ENCODE measurements at regions not wholly inside any gene's neighbourhood (a gene's known extent, or its start where the extent isn't known, plus 50 kb on each side); places are given as distances from the start of the nearest gene placed in this dataset.

DNA sequence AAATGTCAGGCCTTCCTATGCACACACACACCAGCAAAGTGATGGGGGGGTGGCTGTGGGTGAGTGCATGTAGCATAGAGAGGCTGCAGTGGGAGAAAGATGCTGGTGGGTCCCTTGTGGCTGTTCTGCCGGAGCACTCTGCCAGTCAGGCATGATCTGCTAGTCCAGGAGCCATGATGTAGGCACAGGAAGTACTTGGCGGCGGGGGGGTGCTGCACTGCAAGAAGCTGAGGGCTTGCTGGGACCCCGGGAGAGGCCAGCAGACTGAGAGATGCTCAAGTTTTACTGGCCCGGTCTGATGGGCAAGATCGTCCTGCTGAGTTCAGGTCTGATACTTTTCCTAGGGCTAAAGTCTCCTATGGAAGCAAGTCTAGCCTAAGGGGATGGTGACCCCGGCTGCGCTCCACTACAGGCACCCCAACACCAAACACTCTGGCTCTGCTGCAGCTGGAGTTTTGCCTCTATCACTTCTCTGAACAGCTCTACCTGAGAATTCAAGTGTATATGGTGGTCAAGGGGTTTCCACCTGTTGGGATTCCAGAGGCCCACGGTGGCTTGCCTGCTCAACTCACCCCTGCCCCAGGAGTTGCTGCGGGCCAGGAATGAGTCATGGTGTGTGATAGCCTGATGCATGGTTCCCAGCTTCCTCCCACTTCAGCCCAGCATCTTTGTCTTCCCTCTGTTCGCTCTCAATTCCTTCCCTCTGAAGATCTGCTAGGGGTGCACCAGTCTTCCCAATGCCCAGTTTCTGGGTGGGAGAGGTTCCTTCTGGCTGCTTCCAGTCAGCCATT, 971.8 kb upstream of the ADGRB3 start:
- Histone ChIP-seq H3K4me3 (no peak overlapping the region), H3K27ac (replicated peaks) (no peak overlapping the region), H3K36me3 (no peaks in the 10 kb centered on the region), H3K9me3 (replicated peaks) (peaks cover 17% of the 10 kb centered on the region), H3K4me1 (no peaks in the 10 kb centered on the region), H3K27me3 (ENCODE audit: low read depth) (no peaks in the 10 kb centered on the region)
- TF ChIP-seq, protein P1, sequence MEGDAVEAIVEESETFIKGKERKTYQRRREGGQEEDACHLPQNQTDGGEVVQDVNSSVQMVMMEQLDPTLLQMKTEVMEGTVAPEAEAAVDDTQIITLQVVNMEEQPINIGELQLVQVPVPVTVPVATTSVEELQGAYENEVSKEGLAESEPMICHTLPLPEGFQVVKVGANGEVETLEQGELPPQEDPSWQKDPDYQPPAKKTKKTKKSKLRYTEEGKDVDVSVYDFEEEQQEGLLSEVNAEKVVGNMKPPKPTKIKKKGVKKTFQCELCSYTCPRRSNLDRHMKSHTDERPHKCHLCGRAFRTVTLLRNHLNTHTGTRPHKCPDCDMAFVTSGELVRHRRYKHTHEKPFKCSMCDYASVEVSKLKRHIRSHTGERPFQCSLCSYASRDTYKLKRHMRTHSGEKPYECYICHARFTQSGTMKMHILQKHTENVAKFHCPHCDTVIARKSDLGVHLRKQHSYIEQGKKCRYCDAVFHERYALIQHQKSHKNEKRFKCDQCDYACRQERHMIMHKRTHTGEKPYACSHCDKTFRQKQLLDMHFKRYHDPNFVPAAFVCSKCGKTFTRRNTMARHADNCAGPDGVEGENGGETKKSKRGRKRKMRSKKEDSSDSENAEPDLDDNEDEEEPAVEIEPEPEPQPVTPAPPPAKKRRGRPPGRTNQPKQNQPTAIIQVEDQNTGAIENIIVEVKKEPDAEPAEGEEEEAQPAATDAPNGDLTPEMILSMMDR (IDR thresholded peaks at IDR 0.05; ENCODE audit: borderline replicate concordance): no peak
- DNase-seq: no peak
- intact Hi-C loops (cut with micrococcal nuclease): no loop called here

DNA sequence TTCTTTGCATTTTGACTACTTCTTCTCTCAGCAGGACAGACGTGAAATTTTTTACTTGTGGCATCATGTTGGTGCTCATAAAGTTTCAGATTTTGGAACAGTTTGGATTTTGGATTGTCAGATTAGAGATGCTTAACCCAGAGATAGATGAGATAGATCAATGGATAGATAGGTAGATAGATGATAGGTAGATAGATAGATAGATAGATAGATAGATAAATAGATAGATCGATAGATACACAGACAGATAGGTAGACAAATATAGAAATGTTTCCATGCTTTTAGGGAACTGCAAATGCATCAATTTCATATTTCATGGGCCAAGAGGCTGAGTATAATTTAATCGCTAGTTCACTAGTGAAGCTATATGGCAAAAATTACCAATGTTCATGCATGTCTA, 981.5 kb upstream of the ADGRB3 start:
- DNase-seq: no peak
- Histone ChIP-seq H3K36me3 (no peaks in the 10 kb centered on the region), H3K9me3 (replicated peaks) (no peaks in the 10 kb centered on the region), H3K27ac (replicated peaks) (no peak overlapping the region), H3K27me3 (ENCODE audit: low read depth) (no peaks in the 10 kb centered on the region), H3K4me1 (no peaks in the 10 kb centered on the region), H3K4me3 (no peak overlapping the region)
- intact Hi-C loops (cut with micrococcal nuclease): no loop called here
- TF ChIP-seq, protein P1 (IDR thresholded peaks at IDR 0.05; ENCODE audit: borderline replicate concordance): no peak

DNA sequence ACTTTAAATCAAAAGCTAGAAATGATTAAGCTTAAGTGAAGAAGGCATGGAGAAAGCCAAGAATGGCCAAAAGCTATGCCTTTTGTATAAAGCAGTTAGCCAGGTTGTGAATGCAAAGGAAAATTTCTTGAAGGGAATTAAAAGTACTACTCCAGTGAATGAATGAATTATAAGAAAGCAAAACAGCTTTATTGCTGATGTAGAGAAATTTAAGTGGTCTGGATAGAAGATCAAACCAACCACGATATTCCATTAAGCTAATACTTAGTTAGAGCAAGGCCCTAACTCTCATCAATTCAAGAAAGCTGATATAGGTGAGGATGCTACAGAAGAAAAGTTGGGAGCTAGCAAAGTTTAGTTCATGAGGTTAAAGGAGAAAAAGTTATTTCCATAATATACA, 988.5 kb upstream of the ADGRB3 start:
- Histone ChIP-seq H3K4me3 (no peak overlapping the region), H3K36me3 (no peaks in the 10 kb centered on the region), H3K4me1 (no peaks in the 10 kb centered on the region), H3K27me3 (ENCODE audit: low read depth) (no peaks in the 10 kb centered on the region), H3K27ac (replicated peaks) (no peak overlapping the region), H3K9me3 (replicated peaks) (no peaks in the 10 kb centered on the region)
- DNase-seq: no peak
- intact Hi-C loops (cut with micrococcal nuclease): no loop called here
- TF ChIP-seq, protein P1 (IDR thresholded peaks at IDR 0.05; ENCODE audit: borderline replicate concordance): no peak

DNA sequence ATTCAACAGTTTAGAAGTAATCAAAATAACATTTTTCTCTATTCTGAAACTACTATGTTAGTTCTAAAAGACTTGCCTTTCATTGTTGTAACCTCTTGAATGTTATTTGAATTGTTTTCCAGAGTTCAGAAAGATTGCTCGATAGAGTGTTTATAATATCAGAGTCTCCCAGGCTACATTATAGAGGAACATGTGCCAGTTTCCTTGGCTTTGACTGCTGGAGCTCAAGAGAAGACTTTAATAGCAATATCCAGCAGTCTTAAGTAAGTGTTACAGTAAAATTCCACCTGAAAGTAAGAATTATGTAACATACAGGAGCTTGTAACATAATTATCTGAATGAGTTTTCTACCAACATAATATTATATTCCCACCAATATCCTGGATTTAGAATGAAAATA, 991.8 kb upstream of the ADGRB3 start:
- TF ChIP-seq, protein P1 (IDR thresholded peaks at IDR 0.05; ENCODE audit: borderline replicate concordance): no peak
- Histone ChIP-seq H3K9me3 (replicated peaks) (no peaks in the 10 kb centered on the region), H3K4me1 (no peaks in the 10 kb centered on the region), H3K27me3 (ENCODE audit: low read depth) (no peaks in the 10 kb centered on the region), H3K4me3 (no peak overlapping the region), H3K27ac (replicated peaks) (no peak overlapping the region), H3K36me3 (no peaks in the 10 kb centered on the region)
- intact Hi-C loops (cut with micrococcal nuclease): no loop called here
- DNase-seq: no peak

DNA sequence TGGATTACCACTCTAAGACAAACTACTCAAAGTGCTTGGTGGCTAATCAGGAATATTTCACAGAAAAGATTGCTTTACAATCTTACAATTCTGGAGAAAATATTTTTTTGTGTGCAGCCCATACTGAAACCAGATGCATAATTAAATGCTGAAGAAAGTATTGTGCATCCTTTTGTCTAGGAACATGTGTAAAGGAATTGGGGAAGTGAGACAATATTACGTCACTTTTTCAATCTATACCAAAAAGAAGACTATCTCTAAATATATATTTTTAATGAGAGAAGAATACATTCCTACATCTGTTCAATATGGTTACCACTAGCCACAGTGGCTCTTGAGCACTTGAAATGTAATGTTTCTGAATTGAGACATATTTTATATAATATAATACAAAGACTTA, 992.5 kb upstream of the ADGRB3 start:
- Histone ChIP-seq H3K27me3 (ENCODE audit: low read depth) (no peaks in the 10 kb centered on the region), H3K9me3 (replicated peaks) (no peaks in the 10 kb centered on the region), H3K4me1 (no peaks in the 10 kb centered on the region), H3K27ac (replicated peaks) (no peak overlapping the region), H3K36me3 (no peaks in the 10 kb centered on the region), H3K4me3 (no peak overlapping the region)
- TF ChIP-seq, protein P1 (IDR thresholded peaks at IDR 0.05; ENCODE audit: borderline replicate concordance): no peak
- intact Hi-C loops (cut with micrococcal nuclease): no loop called here
- no peak for DNase-seq

All from left ventricle myocardium inferior (tissue), 1 donor.